ENCODE measurements at regions not wholly inside any gene's neighbourhood (a gene's known extent, or its start where the extent isn't known, plus 50 kb on each side); places are given as distances from the start of the nearest gene placed in this dataset.

DNA sequence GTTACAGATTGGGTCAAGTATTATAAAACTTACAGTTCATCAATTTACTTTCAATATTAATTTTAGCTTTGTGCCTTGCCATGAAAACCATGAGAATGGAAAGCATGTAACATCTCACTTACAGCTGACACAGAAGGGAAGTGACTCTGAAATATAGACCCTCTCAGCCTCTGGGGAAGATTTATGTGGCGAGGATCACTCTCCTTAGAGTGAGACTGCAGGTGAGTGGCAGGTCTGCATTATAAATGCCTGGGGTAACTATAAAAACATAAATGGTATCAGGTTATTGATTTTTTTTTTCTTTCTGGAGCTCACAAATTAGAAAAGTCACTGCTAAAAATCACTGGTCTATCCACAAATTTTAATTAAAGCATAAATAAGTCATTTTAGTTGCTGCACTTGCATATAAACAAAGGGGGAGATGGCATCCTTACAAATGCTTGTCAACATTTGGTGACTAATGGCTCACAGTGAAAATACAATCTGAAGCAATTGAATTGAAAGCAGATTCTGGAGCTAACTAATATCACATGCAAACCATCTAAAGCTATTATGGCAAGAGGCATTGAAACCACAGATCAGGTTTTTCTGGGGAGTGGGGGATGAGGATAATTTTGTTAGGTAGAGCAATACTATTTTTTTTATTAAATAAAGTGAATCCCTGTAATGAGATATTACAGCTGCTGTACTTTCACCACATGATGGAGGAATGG lies 200.9 kb downstream of the TM2D1 start:
- TF ChIP-seq, protein P1, sequence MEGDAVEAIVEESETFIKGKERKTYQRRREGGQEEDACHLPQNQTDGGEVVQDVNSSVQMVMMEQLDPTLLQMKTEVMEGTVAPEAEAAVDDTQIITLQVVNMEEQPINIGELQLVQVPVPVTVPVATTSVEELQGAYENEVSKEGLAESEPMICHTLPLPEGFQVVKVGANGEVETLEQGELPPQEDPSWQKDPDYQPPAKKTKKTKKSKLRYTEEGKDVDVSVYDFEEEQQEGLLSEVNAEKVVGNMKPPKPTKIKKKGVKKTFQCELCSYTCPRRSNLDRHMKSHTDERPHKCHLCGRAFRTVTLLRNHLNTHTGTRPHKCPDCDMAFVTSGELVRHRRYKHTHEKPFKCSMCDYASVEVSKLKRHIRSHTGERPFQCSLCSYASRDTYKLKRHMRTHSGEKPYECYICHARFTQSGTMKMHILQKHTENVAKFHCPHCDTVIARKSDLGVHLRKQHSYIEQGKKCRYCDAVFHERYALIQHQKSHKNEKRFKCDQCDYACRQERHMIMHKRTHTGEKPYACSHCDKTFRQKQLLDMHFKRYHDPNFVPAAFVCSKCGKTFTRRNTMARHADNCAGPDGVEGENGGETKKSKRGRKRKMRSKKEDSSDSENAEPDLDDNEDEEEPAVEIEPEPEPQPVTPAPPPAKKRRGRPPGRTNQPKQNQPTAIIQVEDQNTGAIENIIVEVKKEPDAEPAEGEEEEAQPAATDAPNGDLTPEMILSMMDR (IDR thresholded peaks at IDR 0.05; ENCODE audit: insufficient read depth, low read depth, low read length): no peak
- TF ChIP-seq EZH2 (IDR thresholded peaks at IDR 0.05; ENCODE audit: insufficient read depth, low read length): no peak
